Stomach (tissue), 4 donors: ENCODE measurements at regions not wholly inside any gene's neighbourhood (a gene's known extent, or its start where the extent isn't known, plus 50 kb on each side); places are given as distances from the start of the nearest gene placed in this dataset.

Experiments used
- CTCF ChIP-seq, 7 experiments: fragments of 450-650 bp in 4 of 7; fragments of 200-600 bp in 3 of 7; sonication (generic) in 3 of 7; IDR thresholded peaks; one replicate each; pipeline ENCODE4 v1.5.1; 2016 to 2019; ENCODE audit warnings: antibody characterized with exemption in 7 of 7, control low read depth in 2 of 7, mild to moderate bottlenecking in 1 of 7
- POLR2A ChIP-seq, 4 donors: fragments of 450-650 bp; IDR thresholded peaks; one replicate each; pipeline ENCODE4 v1.6.1; 2016; ENCODE audit warnings: antibody characterized with exemption in 4 of 4, control low read depth in 2 of 4, mild to moderate bottlenecking in 1 of 4, moderate library complexity in 1 of 4
- POLR2AphosphoS5 ChIP-seq, 3 donors: sonication (generic); formaldehyde crosslinking; IDR thresholded peaks; one replicate each; pipeline ENCODE4 v1.6.1; 2016; ENCODE audit warnings: antibody characterized with exemption in 3 of 3

GRCh38 chr7:25949736-25950487, 202.1 kb upstream of the NFE2L3 start:
- TF ChIP-seq POLR2A (IDR thresholded peaks at IDR 0.05): no peak
- TF ChIP-seq CTCF (IDR thresholded peaks at IDR 0.05): peak in 2 of 7 experiments; percentile 10
- TF ChIP-seq POLR2AphosphoS5 (IDR thresholded peaks at IDR 0.05): no peak
